ENCODE measurements at regions not wholly inside any gene's neighbourhood (a gene's known extent, or its start where the extent isn't known, plus 50 kb on each side); places are given as distances from the start of the nearest gene placed in this dataset.

- no peak for TF ChIP-seq ISL1 (CRISPR knock-in tag; IDR thresholded peaks at IDR 0.05)
- TF ChIP-seq ZFP30 (CRISPR knock-in tag; IDR thresholded peaks at IDR 0.05) = no peak
- TF ChIP-seq, protein P1, sequence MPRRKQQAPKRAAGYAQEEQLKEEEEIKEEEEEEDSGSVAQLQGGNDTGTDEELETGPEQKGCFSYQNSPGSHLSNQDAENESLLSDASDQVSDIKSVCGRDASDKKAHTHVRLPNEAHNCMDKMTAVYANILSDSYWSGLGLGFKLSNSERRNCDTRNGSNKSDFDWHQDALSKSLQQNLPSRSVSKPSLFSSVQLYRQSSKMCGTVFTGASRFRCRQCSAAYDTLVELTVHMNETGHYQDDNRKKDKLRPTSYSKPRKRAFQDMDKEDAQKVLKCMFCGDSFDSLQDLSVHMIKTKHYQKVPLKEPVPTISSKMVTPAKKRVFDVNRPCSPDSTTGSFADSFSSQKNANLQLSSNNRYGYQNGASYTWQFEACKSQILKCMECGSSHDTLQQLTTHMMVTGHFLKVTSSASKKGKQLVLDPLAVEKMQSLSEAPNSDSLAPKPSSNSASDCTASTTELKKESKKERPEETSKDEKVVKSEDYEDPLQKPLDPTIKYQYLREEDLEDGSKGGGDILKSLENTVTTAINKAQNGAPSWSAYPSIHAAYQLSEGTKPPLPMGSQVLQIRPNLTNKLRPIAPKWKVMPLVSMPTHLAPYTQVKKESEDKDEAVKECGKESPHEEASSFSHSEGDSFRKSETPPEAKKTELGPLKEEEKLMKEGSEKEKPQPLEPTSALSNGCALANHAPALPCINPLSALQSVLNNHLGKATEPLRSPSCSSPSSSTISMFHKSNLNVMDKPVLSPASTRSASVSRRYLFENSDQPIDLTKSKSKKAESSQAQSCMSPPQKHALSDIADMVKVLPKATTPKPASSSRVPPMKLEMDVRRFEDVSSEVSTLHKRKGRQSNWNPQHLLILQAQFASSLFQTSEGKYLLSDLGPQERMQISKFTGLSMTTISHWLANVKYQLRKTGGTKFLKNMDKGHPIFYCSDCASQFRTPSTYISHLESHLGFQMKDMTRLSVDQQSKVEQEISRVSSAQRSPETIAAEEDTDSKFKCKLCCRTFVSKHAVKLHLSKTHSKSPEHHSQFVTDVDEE (CRISPR knock-in tag; IDR thresholded peaks at IDR 0.05) = no peak
- TF ChIP-seq ZFP3 (CRISPR knock-in tag; IDR thresholded peaks at IDR 0.05) = no peak
- no peak for TF ChIP-seq PATZ1 (CRISPR knock-in tag; IDR thresholded peaks at IDR 0.05; ENCODE audit: borderline replicate concordance)
- TF ChIP-seq ARNTL (CRISPR knock-in tag; IDR thresholded peaks at IDR 0.05; ENCODE audit: borderline replicate concordance, low read depth) = no peak
- TF ChIP-seq TCF4 (CRISPR knock-in tag; IDR thresholded peaks at IDR 0.05; ENCODE audit: borderline replicate concordance) = no peak
- no peak for TF ChIP-seq ESRRG (CRISPR knock-in tag; IDR thresholded peaks at IDR 0.05)
- no peak for TF ChIP-seq BACH2 (CRISPR knock-in tag; IDR thresholded peaks at IDR 0.05; ENCODE audit: borderline replicate concordance)
- no peak for TF ChIP-seq SNAI2 (CRISPR knock-in tag; IDR thresholded peaks at IDR 0.05)
- no peak for TF ChIP-seq ZNF565 (CRISPR knock-in tag; conservative IDR thresholded peaks at IDR 0.05; ENCODE audit: low read depth)
- TF ChIP-seq ZNF8 (CRISPR knock-in tag; IDR thresholded peaks at IDR 0.05) = no peak
These were observed 127.6 kb upstream of the GSC start for GRCh38 chr14:94897561-94897960.
